Esophagus muscularis mucosa (tissue), 3 donors: ENCODE measurements at regions not wholly inside any gene's neighbourhood (a gene's known extent, or its start where the extent isn't known, plus 50 kb on each side); places are given as distances from the start of the nearest gene placed in this dataset.

Source experiments
- POLR2AphosphoS5 ChIP-seq, 2 donors: sonication (generic); formaldehyde crosslinking; IDR thresholded peaks; one replicate each; pipeline ENCODE4 v1.6.1; 2017; ENCODE audit warnings: antibody characterized with exemption in 2 of 2
- TF ChIP-seq, protein P1 (sequence below), 3 experiments: fragments of 200-600 bp in 2 of 3; fragments of 450-650 bp in 1 of 3; sonication (generic) in 2 of 3; IDR thresholded peaks; one replicate each; pipeline ENCODE4 v1.5.1; 2017 to 2019; ENCODE audit warnings: antibody characterized with exemption in 3 of 3, mild to moderate bottlenecking in 2 of 3, moderate library complexity in 1 of 3

DNA sequence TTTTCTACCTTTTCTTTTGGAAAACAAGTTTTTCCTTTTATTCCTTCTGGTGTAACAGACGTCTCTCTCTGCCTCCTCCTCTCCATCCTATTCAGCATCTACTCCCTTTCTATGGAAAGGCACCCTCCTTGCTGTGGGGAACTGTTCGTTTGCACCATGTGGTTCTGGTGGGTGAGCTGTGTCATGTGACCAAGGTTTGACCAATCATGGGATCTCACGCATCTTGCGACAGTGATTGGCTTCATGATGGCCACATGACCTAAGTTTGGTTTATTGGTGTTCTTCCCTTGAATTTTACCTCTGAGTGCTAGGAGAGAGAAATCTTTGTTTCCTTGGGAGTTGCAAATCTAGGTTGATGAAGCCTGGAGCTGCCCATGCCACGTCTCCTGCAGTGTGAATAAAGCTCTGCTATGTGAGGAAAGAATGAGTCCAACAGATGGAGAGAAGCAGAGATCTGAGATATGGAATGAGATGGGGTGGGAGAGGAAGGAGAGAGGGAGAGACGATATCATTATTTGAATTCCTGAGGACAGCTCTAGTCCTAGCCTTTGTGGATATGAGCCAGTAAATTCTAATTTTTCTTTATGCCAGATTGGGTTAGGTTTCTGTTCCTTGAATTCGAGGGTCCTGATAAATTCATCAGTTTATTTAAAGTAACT is 178.8 kb upstream of the IL12B start:
- TF ChIP-seq, protein P1, sequence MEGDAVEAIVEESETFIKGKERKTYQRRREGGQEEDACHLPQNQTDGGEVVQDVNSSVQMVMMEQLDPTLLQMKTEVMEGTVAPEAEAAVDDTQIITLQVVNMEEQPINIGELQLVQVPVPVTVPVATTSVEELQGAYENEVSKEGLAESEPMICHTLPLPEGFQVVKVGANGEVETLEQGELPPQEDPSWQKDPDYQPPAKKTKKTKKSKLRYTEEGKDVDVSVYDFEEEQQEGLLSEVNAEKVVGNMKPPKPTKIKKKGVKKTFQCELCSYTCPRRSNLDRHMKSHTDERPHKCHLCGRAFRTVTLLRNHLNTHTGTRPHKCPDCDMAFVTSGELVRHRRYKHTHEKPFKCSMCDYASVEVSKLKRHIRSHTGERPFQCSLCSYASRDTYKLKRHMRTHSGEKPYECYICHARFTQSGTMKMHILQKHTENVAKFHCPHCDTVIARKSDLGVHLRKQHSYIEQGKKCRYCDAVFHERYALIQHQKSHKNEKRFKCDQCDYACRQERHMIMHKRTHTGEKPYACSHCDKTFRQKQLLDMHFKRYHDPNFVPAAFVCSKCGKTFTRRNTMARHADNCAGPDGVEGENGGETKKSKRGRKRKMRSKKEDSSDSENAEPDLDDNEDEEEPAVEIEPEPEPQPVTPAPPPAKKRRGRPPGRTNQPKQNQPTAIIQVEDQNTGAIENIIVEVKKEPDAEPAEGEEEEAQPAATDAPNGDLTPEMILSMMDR (IDR thresholded peaks at IDR 0.05): no peak
- TF ChIP-seq POLR2AphosphoS5 (IDR thresholded peaks at IDR 0.05): no peak
